ENCODE measurements at regions not wholly inside any gene's neighbourhood (a gene's known extent, or its start where the extent isn't known, plus 50 kb on each side); places are given as distances from the start of the nearest gene placed in this dataset.

- Histone ChIP-seq H3K4me3 (ENCODE audit: control insufficient read depth in 1 of 2, extremely low read depth in 1 of 2, low read length in 1 of 2) (no peak overlapping the region), H3K36me3 (ENCODE audit: control insufficient read depth in 2 of 2, extremely low read depth in 1 of 2, insufficient read depth in 1 of 2, low read length in 1 of 2) (no peaks in the 10 kb centered on the region), H3K27me3 (replicated peaks in 1 of 2; ENCODE audit: control insufficient read depth in 2 of 2, extremely low read depth in 1 of 2, insufficient read depth in 2 of 2, low read length in 1 of 2) (no peaks in the 10 kb centered on the region), H3K4me1 (ENCODE audit: control insufficient read depth in 1 of 2, extremely low read depth in 1 of 2, insufficient read depth in 2 of 2, low read length in 2 of 2) (no peaks in the 10 kb centered on the region), H3K9me3 (no peaks in the 10 kb centered on the region), H3K27ac (ENCODE audit: low read length) (no peak overlapping the region)
- POLR2A ChIA-PET = no interaction called here
- Mint-ChIP-seq H3K27me3 (no peaks in the 10 kb centered on the region), H3K9me3 (no peaks in the 10 kb centered on the region), H3K36me3 (no peaks in the 10 kb centered on the region), H3K4me3 (no peak overlapping the region), H3K4me1 (no peaks in the 10 kb centered on the region), H3K27ac (no peak overlapping the region)
- WGBS (ENCODE audit: insufficient coverage) = no CpG with 5 or more reads among the region's 2 CpGs
- ATAC-seq (replicated peaks in 1 of 4) (no peak), DNase-seq (no peak)
- CTCF ChIA-PET = interaction anchor here in 1 of 2 donors (0.7 kb wide), 1 partner anchor 10 kb away, joined by 4 read pairs; no protein-coding TSS in a partner anchor
These were observed 207.3 kb downstream of the SLC7A11 start for GRCh38 chr4:138034871-138035270.

GRCh38 chr4:138032222-138032621 lies 209.9 kb downstream of the SLC7A11 start:
- no peak for DNase-seq
- no peaks in the 10 kb centered on the region for H3K27me3 Mint-ChIP-seq
- no peak for ATAC-seq (replicated peaks in 1 of 4)

GRCh38 chr4:138030375-138030774 lies 211.8 kb downstream of the SLC7A11 start:
- Histone ChIP-seq H3K27ac (ENCODE audit: low read length) (no peak overlapping the region), H3K9me3 (no peaks in the 10 kb centered on the region), H3K36me3 (ENCODE audit: control insufficient read depth in 2 of 2, extremely low read depth in 1 of 2, insufficient read depth in 1 of 2, low read length in 1 of 2) (no peaks in the 10 kb centered on the region), H3K4me3 (ENCODE audit: control insufficient read depth in 1 of 2, extremely low read depth in 1 of 2, low read length in 1 of 2) (no peak overlapping the region), H3K4me1 (ENCODE audit: control insufficient read depth in 1 of 2, extremely low read depth in 1 of 2, insufficient read depth in 2 of 2, low read length in 2 of 2) (no peaks in the 10 kb centered on the region), H3K27me3 (replicated peaks in 1 of 2; ENCODE audit: control insufficient read depth in 2 of 2, extremely low read depth in 1 of 2, insufficient read depth in 2 of 2, low read length in 1 of 2) (no peaks in the 10 kb centered on the region)
- ChIA-PET CTCF (no interaction called here), POLR2A (interaction anchor here in 1 of 2 donors (0.6 kb wide), 1 partner anchor 213 kb away, joined by 7 read pairs; no protein-coding TSS in a partner anchor)
- Mint-ChIP-seq H3K36me3 (no peaks in the 10 kb centered on the region), H3K27me3 (no peaks in the 10 kb centered on the region), H3K9me3 (no peaks in the 10 kb centered on the region), H3K27ac (no peak overlapping the region), H3K4me3 (no peak overlapping the region), H3K4me1 (no peaks in the 10 kb centered on the region)
- ATAC-seq (replicated peaks in 1 of 4) (no peak), DNase-seq (no peak)
- WGBS (ENCODE audit: insufficient coverage) = 71% methylated on average over 1 of the region's 3 CpGs

More at GRCh38 chr4:138032222-138032621, 209.9 kb downstream of the SLC7A11 start:
- no peaks in the 10 kb centered on the region for H3K4me1 ChIP-seq (ENCODE audit: control insufficient read depth in 1 of 2, extremely low read depth in 1 of 2, insufficient read depth in 2 of 2, low read length in 2 of 2)
- H3K27me3 ChIP-seq (replicated peaks in 1 of 2; ENCODE audit: control insufficient read depth in 2 of 2, extremely low read depth in 1 of 2, insufficient read depth in 2 of 2, low read length in 1 of 2) = no peaks in the 10 kb centered on the region
- H3K27ac Mint-ChIP-seq = no peak overlapping the region
- ChIA-PET CTCF (no interaction called here), POLR2A (no interaction called here)
- H3K9me3 Mint-ChIP-seq = no peaks in the 10 kb centered on the region
- H3K36me3 Mint-ChIP-seq = no peaks in the 10 kb centered on the region
- no peaks in the 10 kb centered on the region for H3K4me1 Mint-ChIP-seq
- H3K27ac ChIP-seq (ENCODE audit: low read length) = no peak overlapping the region
- no peak overlapping the region for H3K4me3 ChIP-seq (ENCODE audit: control insufficient read depth in 1 of 2, extremely low read depth in 1 of 2, low read length in 1 of 2)
- no peaks in the 10 kb centered on the region for H3K9me3 ChIP-seq
- no peaks in the 10 kb centered on the region for H3K36me3 ChIP-seq (ENCODE audit: control insufficient read depth in 2 of 2, extremely low read depth in 1 of 2, insufficient read depth in 1 of 2, low read length in 1 of 2)
- H3K4me3 Mint-ChIP-seq = no peak overlapping the region

- H3K27ac ChIP-seq (ENCODE audit: low read length) = no peak overlapping the region
- Mint-ChIP-seq H3K36me3 (no peaks in the 10 kb centered on the region), H3K27ac (no peak overlapping the region), H3K9me3 (peaks cover 0 to 1% (median 0%) of the 10 kb centered on the region in 3 donors), H3K27me3 (no peaks in the 10 kb centered on the region), H3K4me1 (no peaks in the 10 kb centered on the region), H3K4me3 (no peak overlapping the region)
- DNase-seq (no peak), ATAC-seq (replicated peaks in 1 of 4) (no peak)
- H3K36me3 ChIP-seq (ENCODE audit: control insufficient read depth in 2 of 2, extremely low read depth in 1 of 2, insufficient read depth in 1 of 2, low read length in 1 of 2) = no peaks in the 10 kb centered on the region
- WGBS (ENCODE audit: insufficient coverage) = no CpG with 5 or more reads among the region's 1 CpG
- CTCF ChIA-PET = interaction anchor here in 1 of 2 donors (0.5 kb wide), 1 partner anchor 9 kb away, joined by 3 read pairs; no protein-coding TSS in a partner anchor
- POLR2A ChIA-PET = interaction anchor here in 1 of 2 donors (0.6 kb wide), 1 partner anchor 38 kb away, joined by 4 read pairs; no protein-coding TSS in a partner anchor
- no peak overlapping the region for H3K4me3 ChIP-seq (ENCODE audit: control insufficient read depth in 1 of 2, extremely low read depth in 1 of 2, low read length in 1 of 2)
- no peaks in the 10 kb centered on the region for H3K27me3 ChIP-seq (replicated peaks in 1 of 2; ENCODE audit: control insufficient read depth in 2 of 2, extremely low read depth in 1 of 2, insufficient read depth in 2 of 2, low read length in 1 of 2)
- no peaks in the 10 kb centered on the region for H3K9me3 ChIP-seq
- no peaks in the 10 kb centered on the region for H3K4me1 ChIP-seq (ENCODE audit: control insufficient read depth in 1 of 2, extremely low read depth in 1 of 2, insufficient read depth in 2 of 2, low read length in 2 of 2)
These were observed 213.2 kb downstream of the SLC7A11 start for GRCh38 chr4:138028923-138029322.

GRCh38 chr4:138021139-138021830 lies 220.9 kb downstream of the SLC7A11 start:
- ChIA-PET CTCF (no interaction called here), POLR2A (no interaction called here)
- Mint-ChIP-seq H3K4me1 (no peaks in the 10 kb centered on the region), H3K27me3 (no peaks in the 10 kb centered on the region), H3K27ac (no peak overlapping the region), H3K4me3 (no peak overlapping the region), H3K9me3 (peaks cover 0 to 4% (median 2%) of the 10 kb centered on the region in 3 donors), H3K36me3 (no peaks in the 10 kb centered on the region)
- Histone ChIP-seq H3K27me3 (replicated peaks in 1 of 2; ENCODE audit: control insufficient read depth in 2 of 2, extremely low read depth in 1 of 2, insufficient read depth in 2 of 2, low read length in 1 of 2) (no peaks in the 10 kb centered on the region), H3K9me3 (no peaks in the 10 kb centered on the region), H3K4me3 (ENCODE audit: control insufficient read depth in 1 of 2, extremely low read depth in 1 of 2, low read length in 1 of 2) (no peak overlapping the region), H3K4me1 (ENCODE audit: control insufficient read depth in 1 of 2, extremely low read depth in 1 of 2, insufficient read depth in 2 of 2, low read length in 2 of 2) (no peaks in the 10 kb centered on the region), H3K36me3 (ENCODE audit: control insufficient read depth in 2 of 2, extremely low read depth in 1 of 2, insufficient read depth in 1 of 2, low read length in 1 of 2) (no peaks in the 10 kb centered on the region), H3K27ac (ENCODE audit: low read length) (no peak overlapping the region)
- DNase-seq (no peak), ATAC-seq (replicated peaks in 1 of 4) (no peak)
- WGBS (ENCODE audit: insufficient coverage) = 0% methylated on average over 1 of the region's 3 CpGs

GRCh38 chr4:138014590-138015288 lies 227.4 kb downstream of the SLC7A11 start:
- Mint-ChIP-seq H3K4me1 (no peaks in the 10 kb centered on the region), H3K27me3 (no peaks in the 10 kb centered on the region), H3K4me3 (no peak overlapping the region), H3K9me3 (peaks cover 0 to 2% (median 0%) of the 10 kb centered on the region in 3 donors), H3K27ac (no peak overlapping the region), H3K36me3 (no peaks in the 10 kb centered on the region)
- CTCF ChIA-PET = no interaction called here
- ATAC-seq (replicated peaks in 1 of 4) = no peak
- Histone ChIP-seq H3K27ac (ENCODE audit: low read length) (no peak overlapping the region), H3K4me3 (ENCODE audit: control insufficient read depth in 1 of 2, extremely low read depth in 1 of 2, low read length in 1 of 2) (no peak overlapping the region), H3K9me3 (no peaks in the 10 kb centered on the region), H3K4me1 (ENCODE audit: control insufficient read depth in 1 of 2, extremely low read depth in 1 of 2, insufficient read depth in 2 of 2, low read length in 2 of 2) (no peaks in the 10 kb centered on the region), H3K36me3 (ENCODE audit: control insufficient read depth in 2 of 2, extremely low read depth in 1 of 2, insufficient read depth in 1 of 2, low read length in 1 of 2) (no peaks in the 10 kb centered on the region), H3K27me3 (replicated peaks in 1 of 2; ENCODE audit: control insufficient read depth in 2 of 2, extremely low read depth in 1 of 2, insufficient read depth in 2 of 2, low read length in 1 of 2) (no peaks in the 10 kb centered on the region)
- no CpG with 5 or more reads among the region's 6 CpGs for WGBS (ENCODE audit: insufficient coverage)
- DNase-seq = no peak
- POLR2A ChIA-PET = no interaction called here
